HepG2 (cell line): ENCODE measurements at regions not wholly inside any gene's neighbourhood (a gene's known extent, or its start where the extent isn't known, plus 50 kb on each side); places are given as distances from the start of the nearest gene placed in this dataset.

ENCODE experiments used
- GABPB1 ChIP-seq: IDR thresholded peaks from 2 replicates; pipeline ENCODE4 v1.6.1; 2016; ENCODE audit warnings: mild to moderate bottlenecking, missing genetic modification reagents, moderate library complexity, missing compliant biosample characterization
- HDAC2 ChIP-seq: sonication (generic); formaldehyde crosslinking; IDR thresholded peaks from 2 replicates; pipeline ENCODE4 v1.4.0; 2020; ENCODE audit warnings: missing genetic modification reagents
- KDM5A ChIP-seq: fragments of 200-600 bp; sonication (generic); IDR thresholded peaks from 2 replicates; pipeline ENCODE4 v1.7.0; 2018; ENCODE audit warnings: antibody characterized with exemption, mild to moderate bottlenecking, low read length, borderline replicate concordance
- KIAA2018 ChIP-seq: sonication (generic); formaldehyde crosslinking; IDR thresholded peaks from 2 replicates; pipeline ENCODE4 v1.5.0; 2020; ENCODE audit warnings: mild to moderate bottlenecking, missing genetic modification reagents, borderline replicate concordance
- PBX3 ChIP-seq: sonication (generic); formaldehyde crosslinking; IDR thresholded peaks from 2 replicates; pipeline ENCODE4 v1.8.1; 2023; ENCODE audit warnings: missing genetic modification reagents, inconsistent platforms, borderline replicate concordance
- RAD21 ChIP-seq: fragments of 450-650 bp; formaldehyde crosslinking; IDR thresholded peaks from 2 replicates; pipeline ENCODE4 v1.5.0; 2020; ENCODE audit warnings: mild to moderate bottlenecking
- SKI ChIP-seq: fragments of 450-650 bp; IDR thresholded peaks from one replicate; pipeline ENCODE4 v1.6.1; 2018; ENCODE audit warnings: mild to moderate bottlenecking; ENCODE audit not compliant: partially characterized antibody
- SP4 ChIP-seq: sonication (generic); formaldehyde crosslinking; IDR thresholded peaks from 2 replicates; pipeline ENCODE4 v1.8.1; 2023; ENCODE audit warnings: mild to moderate bottlenecking, missing genetic modification reagents
- TERF1 ChIP-seq: sonication (generic); formaldehyde crosslinking; IDR thresholded peaks from 2 replicates; pipeline ENCODE4 v1.8.0; 2022; ENCODE audit warnings: mild to moderate bottlenecking, missing genetic modification reagents, moderate library complexity
- TSC22D2 ChIP-seq: sonication (generic); formaldehyde crosslinking; IDR thresholded peaks from 2 replicates; pipeline ENCODE4 v1.5.1; 2020; ENCODE audit warnings: missing genetic modification reagents, mild to moderate bottlenecking, borderline replicate concordance
- ZBTB44 ChIP-seq: sonication (generic); formaldehyde crosslinking; IDR thresholded peaks from 2 replicates; pipeline ENCODE4 v1.4.0; 2020; ENCODE audit warnings: missing genetic modification reagents
- ZFY ChIP-seq: sonication (generic); formaldehyde crosslinking; IDR thresholded peaks from 2 replicates; pipeline ENCODE4 v1.4.0; 2020; ENCODE audit warnings: missing genetic modification reagents
- ZNF30 ChIP-seq: sonication (generic); formaldehyde crosslinking; IDR thresholded peaks from 2 replicates; pipeline ENCODE4 v1.5.0; 2020; ENCODE audit warnings: mild to moderate bottlenecking, missing genetic modification reagents
- ZNF333 ChIP-seq: sonication (generic); formaldehyde crosslinking; IDR thresholded peaks from 2 replicates; pipeline ENCODE4 v1.4.0; 2020; ENCODE audit warnings: mild to moderate bottlenecking, missing genetic modification reagents, borderline replicate concordance
- ZNF34 ChIP-seq: sonication (generic); formaldehyde crosslinking; IDR thresholded peaks from 2 replicates; pipeline ENCODE4 v1.4.0; 2020; ENCODE audit warnings: mild to moderate bottlenecking, missing genetic modification reagents, borderline replicate concordance
- ZNF747 ChIP-seq: sonication (generic); formaldehyde crosslinking; IDR thresholded peaks from 2 replicates; pipeline ENCODE4 v1.8.1; 2023; ENCODE audit warnings: missing genetic modification reagents, mild to moderate bottlenecking, borderline replicate concordance
- ZNF850 ChIP-seq: sonication (generic); formaldehyde crosslinking; conservative IDR thresholded peaks from 2 replicates; pipeline ENCODE4 v1.9.0; 2021; ENCODE audit warnings: mild to moderate bottlenecking, missing genetic modification reagents

GRCh38 chr1:213371847-213372619, 321.0 kb downstream of the RPS6KC1 start (continued):
- TF ChIP-seq ZNF747 (CRISPR knock-in tag), result peak; percentile 91; the same call in 1 of the 2 replicates
- TF ChIP-seq RAD21 (CRISPR knock-in tag), result peak; percentile 55
- no peak for TF ChIP-seq ZNF30 (CRISPR knock-in tag)
- TF ChIP-seq GABPB1, result peak; percentile 71
- TF ChIP-seq ZNF34 (CRISPR knock-in tag), result peak; percentile 66; the same call in 1 of the 2 replicates
- TF ChIP-seq KIAA2018, result no peak
- TF ChIP-seq PBX3 (CRISPR knock-in tag), result no peak
- 0 out of 2 replicates have a peak, but pooled peaks have one; percentile 22 for TF ChIP-seq SP4 (CRISPR knock-in tag)
- no peak for TF ChIP-seq ZNF850 (CRISPR knock-in tag)
- TF ChIP-seq TERF1 (CRISPR knock-in tag), result no peak
- peak; percentile 42; the same call in 1 of the 2 replicates for TF ChIP-seq KDM5A
- no peak for TF ChIP-seq ZBTB44 (CRISPR knock-in tag)
- TF ChIP-seq TSC22D2, result peak; percentile 66
- no peak for TF ChIP-seq ZNF333
- peak; percentile 90 for TF ChIP-seq ZFY
- TF ChIP-seq SKI, result peak; percentile 86
- TF ChIP-seq HDAC2 (CRISPR knock-in tag), result peak; percentile 100
